ENCODE measurements at regions not wholly inside any gene's neighbourhood (a gene's known extent, or its start where the extent isn't known, plus 50 kb on each side); places are given as distances from the start of the nearest gene placed in this dataset.

- TF ChIP-seq NFYB (CRISPR knock-in tag; conservative IDR thresholded peaks at IDR 0.05; ENCODE audit: low read depth) (no peak), CTCF (IDR thresholded peaks at IDR 0.05) (no peak)
Observed at GRCh38 chr3:150161011-150161410, 190.3 kb upstream of the PFN2 start.
